Activated CD4-positive, alpha-beta memory T cell treated with anti-CD3 and anti-CD28 coated beads, Interleukin-2, amount 10 ng/mL, durations not matched to agents 7 days and 5 days (primary cell): ENCODE measurements at regions not wholly inside any gene's neighbourhood (a gene's known extent, or its start where the extent isn't known, plus 50 kb on each side); places are given as distances from the start of the nearest gene placed in this dataset.
"Not testable (repeated sequence)": the region's sequence is repeated elsewhere in the genome, so short reads cannot be mapped to it uniquely, and the experiment has no call there.

Experiments used
- CTCF ChIA-PET: fragments of 350-600 bp; sonication (Branson Sonifier 250); formaldehyde crosslinking; loops from one replicate; lab custom pipeline; 2021; ENCODE audit warnings: antibody characterized with exemption, inconsistent platforms; lab: Charles Lee
- POLR2A ChIA-PET: fragments of 350-600 bp; sonication (Branson Sonifier 250); formaldehyde crosslinking; loops from one replicate; lab custom pipeline; 2021; ENCODE audit warnings: antibody characterized with exemption; lab: Charles Lee
- DNase-seq: peaks from one replicate; pipeline ENCODE4 v3.0.0-alpha.2; 2020
- H3K27ac Mint-ChIP-seq: one replicate; pipeline ENCODE4 v1.8.0; 2021; ENCODE audit warnings: mild to moderate bottlenecking, mixed read lengths
- H3K27me3 Mint-ChIP-seq: one replicate; pipeline ENCODE4 v1.8.0; 2021; ENCODE audit warnings: mixed read lengths
- H3K36me3 Mint-ChIP-seq: one replicate; pipeline ENCODE4 v1.8.0; 2021; ENCODE audit warnings: low read depth, mixed read lengths
- H3K4me1 Mint-ChIP-seq: one replicate; pipeline ENCODE4 v1.8.0; 2021; ENCODE audit warnings: mixed read lengths
- H3K4me3 Mint-ChIP-seq: one replicate; pipeline ENCODE4 v1.8.0; 2021; ENCODE audit warnings: mild to moderate bottlenecking, mixed read lengths
- H3K9me3 Mint-ChIP-seq: one replicate; pipeline ENCODE4 v1.8.0; 2021; ENCODE audit warnings: mixed read lengths

DNA sequence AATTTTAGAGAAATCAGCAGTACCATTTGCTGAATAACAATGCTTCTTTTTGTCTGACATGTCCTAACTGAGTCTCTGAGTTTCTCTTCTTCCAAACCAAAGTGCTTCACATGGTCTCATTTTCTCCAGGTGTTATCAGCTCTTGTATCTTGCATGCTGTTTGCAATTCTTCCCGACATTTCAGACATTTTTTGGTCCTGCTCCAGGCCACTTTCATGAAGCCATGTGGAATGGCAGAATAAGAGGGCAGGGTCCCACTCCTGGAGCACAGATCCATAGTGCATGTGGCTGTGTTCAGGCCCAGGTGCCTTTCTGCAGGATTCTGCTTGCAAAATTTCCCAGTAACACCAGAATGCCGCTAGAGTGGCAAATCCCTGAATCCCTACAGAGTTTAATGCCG, 916.2 kb downstream of the NXPH1 start:
- ChIA-PET CTCF (no interaction called here), POLR2A (no interaction called here)
- no peak overlapping the region for H3K4me3 Mint-ChIP-seq
- no peaks in the 10 kb centered on the region for H3K27me3 Mint-ChIP-seq
- no peaks in the 10 kb centered on the region for H3K4me1 Mint-ChIP-seq
- no peaks in the 10 kb centered on the region for H3K36me3 Mint-ChIP-seq
- no peak overlapping the region for H3K27ac Mint-ChIP-seq
- peaks cover 6% of the 10 kb centered on the region for H3K9me3 Mint-ChIP-seq
- no peak for DNase-seq

DNA sequence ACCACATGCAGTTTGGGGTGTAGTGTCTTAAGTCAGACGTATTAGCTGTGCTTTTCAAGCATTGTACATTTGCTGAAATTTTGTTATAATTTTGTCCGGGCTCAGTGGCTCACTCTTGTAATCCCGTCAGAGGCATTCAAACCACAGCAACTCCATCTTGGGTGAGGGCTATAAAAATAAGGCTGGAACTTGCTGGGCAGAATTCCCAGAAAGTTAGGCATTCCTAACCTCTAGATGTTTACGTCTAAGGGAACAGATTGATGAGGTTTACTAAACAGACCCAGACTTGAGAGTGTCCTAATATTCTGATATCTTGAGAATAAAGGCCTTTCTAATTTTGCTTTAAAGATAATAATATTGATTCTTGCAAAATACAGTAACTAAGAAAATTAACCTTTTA, 957.8 kb downstream of the NXPH1 start:
- Mint-ChIP-seq H3K27me3 (no peaks in the 10 kb centered on the region), H3K4me3 (no peak overlapping the region), H3K4me1 (no peaks in the 10 kb centered on the region), H3K27ac (no peak overlapping the region), H3K36me3 (no peaks in the 10 kb centered on the region), H3K9me3 (peaks cover 24% of the 10 kb centered on the region)
- CTCF ChIA-PET = no interaction called here
- POLR2A ChIA-PET = no interaction called here
- DNase-seq = no peak

DNA sequence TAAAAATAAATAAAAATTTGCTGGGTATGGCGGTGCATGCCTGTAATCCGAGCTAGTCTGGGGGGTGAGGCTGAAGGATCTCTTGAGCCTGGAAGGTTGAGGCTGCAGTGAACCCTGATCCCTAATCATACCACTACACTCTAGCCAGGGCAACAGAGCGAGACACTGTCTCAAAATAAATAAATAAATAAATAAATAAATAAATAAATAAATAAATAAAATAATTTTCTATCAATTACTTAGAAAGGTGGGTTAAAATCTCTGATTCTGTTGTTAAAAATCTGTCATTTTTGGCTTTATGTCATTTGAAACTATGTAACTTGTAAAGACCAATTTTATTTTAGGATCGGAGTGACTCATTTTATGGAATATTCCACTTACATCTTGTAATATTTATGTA, 958.6 kb downstream of the NXPH1 start:
- Mint-ChIP-seq H3K9me3 (peaks cover 21% of the 10 kb centered on the region), H3K27me3 (no peaks in the 10 kb centered on the region), H3K27ac (no peak overlapping the region), H3K4me1 (no peaks in the 10 kb centered on the region), H3K36me3 (no peaks in the 10 kb centered on the region), H3K4me3 (no peak overlapping the region)
- no peak for DNase-seq
- POLR2A ChIA-PET = no interaction called here
- CTCF ChIA-PET = no interaction called here

DNA sequence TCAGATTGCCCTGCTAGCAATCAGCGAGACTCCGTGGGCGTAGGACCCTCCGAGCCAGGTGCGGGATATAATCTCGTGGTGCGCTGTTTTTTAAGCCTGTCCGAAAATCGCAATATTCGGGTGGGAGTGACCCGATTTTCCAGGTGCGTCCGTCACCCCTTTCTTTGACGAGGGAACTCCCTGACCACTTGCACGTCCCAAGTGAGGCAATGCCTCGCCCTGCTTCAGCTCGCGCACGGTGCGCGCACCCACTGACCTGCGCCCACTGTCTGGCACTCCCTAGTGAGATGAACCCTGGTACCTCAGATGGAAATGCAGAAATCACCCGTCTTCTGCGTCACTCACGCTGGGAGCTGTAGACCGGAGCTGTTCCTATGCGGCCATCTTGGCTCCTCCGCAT, 971.0 kb downstream of the NXPH1 start:
- POLR2A ChIA-PET, CTCF ChIA-PET, DNase-seq, H3K9me3 Mint-ChIP-seq, H3K27ac Mint-ChIP-seq, H3K27me3 Mint-ChIP-seq, H3K4me3 Mint-ChIP-seq, H3K36me3 Mint-ChIP-seq, H3K4me1 Mint-ChIP-seq: not testable (repeated sequence)

DNA sequence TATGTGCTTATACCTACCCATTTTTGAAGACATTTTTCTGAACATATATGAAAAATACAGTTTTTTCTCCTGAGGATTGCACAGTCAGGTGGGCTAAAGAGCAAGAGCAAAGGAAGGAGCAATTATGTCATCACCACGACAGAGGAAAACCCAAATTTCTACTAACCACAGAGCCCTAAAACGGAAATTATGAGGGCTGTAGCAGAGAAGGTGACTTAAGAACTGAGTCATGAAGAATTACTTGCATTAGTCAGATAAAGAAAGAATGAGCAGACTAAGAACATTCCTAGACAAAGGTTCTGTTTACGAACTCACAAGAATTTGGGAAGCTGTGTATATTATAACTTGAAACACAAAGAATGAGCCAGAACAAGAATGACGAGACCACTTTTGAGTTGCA, 974.4 kb downstream of the NXPH1 start:
- no peaks in the 10 kb centered on the region for H3K9me3 Mint-ChIP-seq
- no peak overlapping the region for H3K4me3 Mint-ChIP-seq
- POLR2A ChIA-PET = no interaction called here
- H3K4me1 Mint-ChIP-seq = no peaks in the 10 kb centered on the region
- H3K27ac Mint-ChIP-seq = no peak overlapping the region
- no peaks in the 10 kb centered on the region for H3K27me3 Mint-ChIP-seq
- CTCF ChIA-PET = no interaction called here
- no peak for DNase-seq
- no peaks in the 10 kb centered on the region for H3K36me3 Mint-ChIP-seq

DNA sequence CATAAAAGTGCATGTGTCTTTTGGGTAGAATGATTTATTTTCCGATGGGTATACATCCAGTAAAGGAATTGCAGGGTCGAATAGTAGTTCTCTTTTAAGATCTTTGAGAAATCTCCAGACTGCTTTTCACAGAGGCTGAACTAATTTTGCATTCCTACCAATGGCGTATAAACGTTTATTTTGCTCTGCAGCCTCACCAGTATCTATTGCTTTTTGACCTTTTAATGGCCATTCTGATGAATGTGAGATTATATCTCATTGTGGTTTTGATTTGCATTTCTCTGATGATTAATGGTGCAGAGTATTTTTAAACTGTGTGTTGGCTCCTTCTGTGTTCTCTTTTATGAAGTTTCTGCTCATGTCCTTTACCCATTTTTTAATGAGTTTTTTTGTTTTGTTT, 1020.1 kb downstream of the NXPH1 start:
- Mint-ChIP-seq H3K4me3 (no peak overlapping the region), H3K27ac (no peak overlapping the region), H3K9me3 (peaks cover 10% of the 10 kb centered on the region), H3K27me3 (no peaks in the 10 kb centered on the region), H3K36me3 (no peaks in the 10 kb centered on the region), H3K4me1 (no peaks in the 10 kb centered on the region)
- no peak for DNase-seq
- POLR2A ChIA-PET = no interaction called here
- CTCF ChIA-PET = no interaction called here

DNA sequence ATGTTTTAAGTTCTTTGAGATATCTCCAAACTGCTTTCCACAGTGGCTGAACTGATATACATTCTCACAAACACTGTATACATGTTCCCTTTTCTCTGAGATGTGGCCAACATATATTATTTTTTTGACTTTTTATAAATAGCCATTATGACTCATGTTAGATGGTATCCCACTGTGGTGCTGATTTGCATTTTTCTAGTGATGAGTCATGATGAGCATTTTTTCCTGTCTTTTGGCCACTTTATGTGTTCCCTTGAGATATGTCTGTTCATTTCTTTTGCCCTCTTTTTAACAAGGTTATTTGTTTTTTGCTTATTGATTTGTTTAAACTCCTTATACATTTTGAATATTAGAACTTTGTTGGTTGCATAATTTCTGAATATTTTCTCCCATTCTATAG, 1055.1 kb downstream of the NXPH1 start:
- Mint-ChIP-seq H3K4me3 (no peak overlapping the region), H3K4me1 (no peaks in the 10 kb centered on the region), H3K9me3 (peaks cover 16% of the 10 kb centered on the region), H3K27me3 (no peaks in the 10 kb centered on the region), H3K27ac (no peak overlapping the region), H3K36me3 (no peaks in the 10 kb centered on the region)
- ChIA-PET POLR2A (no interaction called here), CTCF (no interaction called here)
- DNase-seq = no peak

DNA sequence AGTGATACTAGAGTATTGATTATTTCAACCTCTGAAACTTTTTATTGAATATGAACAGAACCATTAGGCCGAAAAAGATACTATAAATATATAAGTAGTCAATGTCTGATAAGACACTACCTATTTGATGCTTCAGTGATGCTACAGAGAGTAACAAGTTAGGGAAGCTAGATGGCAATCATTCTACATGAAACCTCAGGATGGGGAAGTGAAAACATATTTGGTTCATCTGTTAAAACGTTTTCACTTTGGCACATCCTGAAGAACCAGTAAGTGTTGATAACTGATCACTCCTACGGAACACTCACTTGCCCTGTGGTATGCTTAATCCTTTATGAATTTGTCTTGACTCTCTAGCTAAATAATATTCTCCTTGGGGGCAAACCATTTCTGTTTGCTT, 1064.9 kb downstream of the NXPH1 start:
- Mint-ChIP-seq H3K27me3 (no peaks in the 10 kb centered on the region), H3K36me3 (no peaks in the 10 kb centered on the region), H3K9me3 (peaks cover 10% of the 10 kb centered on the region), H3K4me1 (no peaks in the 10 kb centered on the region), H3K4me3 (no peak overlapping the region), H3K27ac (no peak overlapping the region)
- ChIA-PET CTCF (no interaction called here), POLR2A (no interaction called here)
- no peak for DNase-seq

DNA sequence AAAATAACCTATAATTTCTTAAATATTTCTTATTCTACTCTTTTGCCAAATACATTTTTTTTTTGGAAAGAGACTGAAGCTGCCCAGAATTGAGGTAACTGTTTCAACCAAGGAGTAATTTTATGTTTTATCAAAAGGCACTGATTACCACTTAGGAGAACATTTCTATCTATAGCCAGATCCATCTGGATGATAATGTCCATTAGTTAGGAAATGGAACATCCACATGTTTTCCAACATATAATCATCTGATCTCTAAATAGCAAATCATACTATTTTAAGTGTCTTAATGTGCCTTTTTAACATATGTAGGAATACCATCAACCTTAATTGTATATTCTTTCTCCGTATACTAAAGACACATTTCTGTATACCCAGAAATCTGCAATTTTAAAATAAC, 1068.9 kb downstream of the NXPH1 start:
- DNase-seq = no peak
- Mint-ChIP-seq H3K9me3 (peaks cover 10% of the 10 kb centered on the region), H3K36me3 (no peaks in the 10 kb centered on the region), H3K4me1 (no peaks in the 10 kb centered on the region), H3K4me3 (no peak overlapping the region), H3K27me3 (no peaks in the 10 kb centered on the region), H3K27ac (no peak overlapping the region)
- ChIA-PET CTCF (no interaction called here), POLR2A (no interaction called here)

DNA sequence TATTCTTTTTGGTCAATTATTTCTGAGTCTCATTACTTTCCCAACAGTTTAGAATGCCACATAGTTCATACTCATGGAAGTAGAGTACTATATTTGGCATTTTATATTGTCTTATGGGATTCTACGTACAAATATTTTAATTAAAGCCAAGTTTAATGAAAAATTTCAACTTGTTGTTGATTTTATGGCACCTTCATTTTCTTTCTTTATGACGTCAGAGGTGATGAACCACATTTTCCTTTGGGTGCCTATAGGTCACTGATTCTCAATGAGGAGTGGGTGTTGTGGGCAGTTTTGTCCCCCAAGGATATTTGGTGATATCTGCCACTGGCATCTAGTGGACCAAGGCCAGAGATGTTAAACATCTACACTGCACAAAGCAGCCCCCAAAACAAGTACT, 1071.3 kb downstream of the NXPH1 start:
- no peak overlapping the region for H3K4me3 Mint-ChIP-seq
- ChIA-PET POLR2A (no interaction called here), CTCF (no interaction called here)
- no peaks in the 10 kb centered on the region for H3K27me3 Mint-ChIP-seq
- H3K9me3 Mint-ChIP-seq = peaks cover 10% of the 10 kb centered on the region
- DNase-seq = no peak
- no peaks in the 10 kb centered on the region for H3K36me3 Mint-ChIP-seq
- no peak overlapping the region for H3K27ac Mint-ChIP-seq
- no peaks in the 10 kb centered on the region for H3K4me1 Mint-ChIP-seq

DNA sequence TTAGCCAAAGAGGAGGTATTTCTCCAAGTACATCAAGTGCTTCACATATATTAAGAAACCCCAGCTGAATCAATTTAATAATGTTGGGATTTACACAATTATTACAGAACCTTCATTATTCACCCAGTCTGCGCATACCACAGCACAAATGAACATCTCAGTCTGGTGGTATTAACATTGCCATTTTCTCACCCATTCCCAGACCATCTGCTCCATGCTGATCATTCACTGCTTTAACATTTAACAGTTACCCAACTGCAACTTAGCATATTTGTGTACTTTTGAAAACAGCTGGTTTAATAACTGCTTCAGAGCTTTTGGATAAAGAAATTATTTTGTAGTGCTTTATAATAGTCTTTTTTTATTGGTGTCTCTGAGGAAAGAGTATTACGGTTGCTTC, 1072.1 kb downstream of the NXPH1 start:
- Mint-ChIP-seq H3K27me3 (no peaks in the 10 kb centered on the region), H3K27ac (no peak overlapping the region), H3K9me3 (peaks cover 8% of the 10 kb centered on the region), H3K4me1 (no peaks in the 10 kb centered on the region), H3K4me3 (no peak overlapping the region), H3K36me3 (no peaks in the 10 kb centered on the region)
- POLR2A ChIA-PET = no interaction called here
- CTCF ChIA-PET = no interaction called here
- no peak for DNase-seq

DNA sequence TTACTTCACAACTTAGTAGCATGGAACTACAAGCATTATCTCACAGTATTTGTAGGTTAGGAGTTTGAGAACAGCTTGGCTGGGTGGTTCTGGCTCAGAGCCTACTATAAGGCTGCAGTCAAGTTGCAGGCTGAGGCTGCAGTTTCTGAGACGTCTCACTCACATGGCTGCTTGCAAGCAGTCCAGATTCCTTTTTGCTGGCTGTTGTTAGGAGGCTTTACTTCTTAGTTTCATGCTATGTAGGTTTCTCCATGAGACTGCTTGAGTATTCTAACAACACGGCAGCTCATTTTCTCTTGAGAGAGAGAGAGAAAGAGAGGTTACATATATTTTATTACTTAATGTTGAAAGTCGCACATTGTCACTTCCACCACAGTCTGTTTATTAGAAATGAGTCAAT, 1073.9 kb downstream of the NXPH1 start:
- Mint-ChIP-seq H3K4me3 (no peak overlapping the region), H3K36me3 (no peaks in the 10 kb centered on the region), H3K27me3 (no peaks in the 10 kb centered on the region), H3K27ac (no peak overlapping the region), H3K4me1 (no peaks in the 10 kb centered on the region), H3K9me3 (peaks cover 3% of the 10 kb centered on the region)
- POLR2A ChIA-PET = no interaction called here
- CTCF ChIA-PET = no interaction called here
- no peak for DNase-seq

DNA sequence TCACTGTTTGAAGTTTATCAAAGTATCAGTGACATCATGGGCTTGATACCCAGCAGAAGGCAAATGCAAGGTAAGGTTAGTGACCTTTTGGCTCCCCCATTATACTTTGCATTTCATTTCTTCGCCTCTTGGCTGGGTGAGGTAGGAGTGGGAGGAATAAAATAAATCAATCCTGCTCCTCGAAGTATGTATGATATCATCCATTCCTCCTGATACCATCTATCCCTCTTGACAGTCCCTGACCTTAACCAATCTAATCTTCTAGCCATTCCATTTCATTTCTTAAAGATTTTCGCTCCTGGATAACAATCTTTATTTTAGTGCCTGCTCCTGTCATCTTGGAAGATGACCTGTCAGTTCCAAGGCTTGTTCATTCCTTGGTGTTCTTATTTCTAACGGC, 1083.3 kb downstream of the NXPH1 start:
- Mint-ChIP-seq H3K36me3 (no peaks in the 10 kb centered on the region), H3K4me3 (no peak overlapping the region), H3K27me3 (no peaks in the 10 kb centered on the region), H3K4me1 (no peaks in the 10 kb centered on the region), H3K27ac (no peak overlapping the region), H3K9me3 (peaks cover 18% of the 10 kb centered on the region)
- no peak for DNase-seq
- ChIA-PET CTCF (no interaction called here), POLR2A (no interaction called here)

DNA sequence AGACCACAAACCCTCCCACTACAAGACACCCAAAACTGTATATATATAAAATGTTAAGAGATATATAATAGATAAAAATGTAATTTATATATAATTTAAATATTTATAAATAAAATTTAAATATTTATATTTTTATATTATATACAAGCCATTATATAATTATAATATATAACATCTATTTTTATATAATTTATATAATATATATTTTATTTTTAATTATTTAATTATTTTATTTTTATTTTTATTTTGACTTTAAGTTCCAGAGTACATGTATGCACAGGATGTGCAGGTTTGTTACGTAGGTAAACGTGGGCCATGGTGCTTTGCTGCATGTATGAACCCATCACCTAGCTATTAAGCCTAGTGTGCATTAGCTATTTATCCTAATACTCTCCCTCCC, 1090.2 kb downstream of the NXPH1 start:
- no peaks in the 10 kb centered on the region for H3K27me3 Mint-ChIP-seq
- H3K4me3 Mint-ChIP-seq = no peak overlapping the region
- DNase-seq = no peak
- no peak overlapping the region for H3K27ac Mint-ChIP-seq
- H3K9me3 Mint-ChIP-seq = peaks cover 10% of the 10 kb centered on the region
- H3K4me1 Mint-ChIP-seq = no peaks in the 10 kb centered on the region
- ChIA-PET CTCF (no interaction called here), POLR2A (no interaction called here)
- no peaks in the 10 kb centered on the region for H3K36me3 Mint-ChIP-seq

DNA sequence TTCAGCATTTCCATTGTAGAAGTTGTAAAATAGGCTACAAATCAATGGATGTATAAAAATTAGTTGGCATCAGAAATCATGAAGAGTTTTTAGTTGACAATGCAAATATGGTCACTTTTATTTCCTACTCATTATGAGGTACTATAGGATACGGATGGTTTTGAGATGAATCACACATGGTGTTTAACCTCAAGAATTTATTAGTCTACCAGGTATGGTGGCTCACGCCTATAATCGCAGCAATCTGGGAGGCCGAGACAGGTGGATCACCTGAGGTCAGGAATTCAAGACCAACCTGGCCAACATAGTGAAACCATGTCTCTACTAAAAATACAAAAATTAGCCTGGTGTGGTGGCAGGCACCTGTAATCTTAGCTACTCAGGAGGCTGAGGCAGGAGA, 1119.0 kb downstream of the NXPH1 start:
- H3K4me3 Mint-ChIP-seq, H3K27ac Mint-ChIP-seq, DNase-seq, POLR2A ChIA-PET, CTCF ChIA-PET, H3K36me3 Mint-ChIP-seq, H3K9me3 Mint-ChIP-seq, H3K4me1 Mint-ChIP-seq, H3K27me3 Mint-ChIP-seq: not testable (repeated sequence)
